Panc1 (cell line): ENCODE measurements at regions not wholly inside any gene's neighbourhood (a gene's known extent, or its start where the extent isn't known, plus 50 kb on each side); places are given as distances from the start of the nearest gene placed in this dataset.

Source experiments
- ATAC-seq: fragments of 200-7000 bp; cut with Tn5 transposase; 2 replicates; pipeline ENCODE4 v1.9.1; 2020; ENCODE audit warnings: mild to moderate bottlenecking, moderate library complexity
- BruUV-seq: library from RNA; stranded (reverse); fragments of 400-500 nt; replicated peaks from 2 replicates; lab custom pipeline; 2021; lab: Mats Ljungman, UMichigan
- CTCF ChIA-PET: fragments of 300-600 bp; sonication (Branson Sonifier 250); formaldehyde crosslinking; loops from one replicate; lab custom pipeline; 2022; ENCODE audit warnings: antibody characterized with exemption; lab: Charles Lee
- POLR2A ChIA-PET: fragments of 300-600 bp; sonication (Branson Sonifier 250); formaldehyde crosslinking; loops from one replicate; lab custom pipeline; 2022; ENCODE audit warnings: antibody characterized with exemption; lab: Charles Lee
- DNase-seq: peaks from one replicate; pipeline ENCODE4 v3.0.0-alpha.2; 2010; ENCODE audit warnings: low read depth, low spot score
- H3K27ac ChIP-seq: 2 replicates; pipeline ENCODE4 v1.5.1; 2011; ENCODE audit warnings: mild to moderate bottlenecking, low read length, inconsistent platforms
- H3K27me3 ChIP-seq: fragments of 200-500 bp; sonication (Bioruptor generic); 2 replicates; pipeline ENCODE4 v1.6.0; 2014; ENCODE audit warnings: low read length, inconsistent platforms; ENCODE audit not compliant: control insufficient read depth, insufficient read depth
- H3K36me3 ChIP-seq: fragments of 200-500 bp; sonication (Bioruptor generic); 2 replicates; pipeline ENCODE4 v1.5.1; 2014; ENCODE audit warnings: inconsistent platforms, mild to moderate bottlenecking, low read length, moderate library complexity; ENCODE audit not compliant: control insufficient read depth, insufficient read depth
- H3K4me1 ChIP-seq: 2 replicates; pipeline ENCODE4 v1.5.1; 2011; ENCODE audit warnings: inconsistent platforms, mild to moderate bottlenecking, low read length, moderate library complexity; ENCODE audit not compliant: control insufficient read depth, insufficient read depth
- H3K4me3 ChIP-seq, 2 experiments: 2 replicates each; pipeline ENCODE4 v1.5.1; 2011 to 2012; ENCODE audit warnings: low read depth in 2 of 2, low read length in 2 of 2, mild to moderate bottlenecking in 2 of 2, inconsistent platforms in 1 of 2, moderate library complexity in 1 of 2
- H3K9me3 ChIP-seq: fragments of 200-500 bp; sonication (Bioruptor generic); 2 replicates; pipeline ENCODE4 v1.5.1; 2014; ENCODE audit warnings: low read depth, mild to moderate bottlenecking, inconsistent platforms, low read length, moderate library complexity; ENCODE audit not compliant: control insufficient read depth, insufficient read depth
- POLR2AphosphoS5 ChIP-seq: IDR thresholded peaks from 2 replicates; pipeline ENCODE4 v1.6.1; 2012; ENCODE audit warnings: mild to moderate bottlenecking, low read depth, low read length, moderate library complexity
- SIN3A ChIP-seq: IDR thresholded peaks from 2 replicates; pipeline ENCODE4 v1.6.1; 2012; ENCODE audit warnings: low read depth, mild to moderate bottlenecking, low read length, moderate library complexity, borderline replicate concordance; ENCODE audit not compliant: insufficient read depth
- TCF7L2 ChIP-seq: IDR thresholded peaks from 2 replicates; pipeline ENCODE4 v1.6.1; 2011; ENCODE audit warnings: mild to moderate bottlenecking, low read depth, low read length, inconsistent platforms
- in situ Hi-C: cut with HindIII; loops from 2 replicates; pipeline ENCODE4 v1.10.0; 2016; ENCODE audit warnings: low sequenced_read_pairs, low pct_unique_long_range_greater_than_20kb
- intact Hi-C: fragments of 100-400 bp; cut with micrococcal nuclease; formaldehyde crosslinking; loops from one replicate; pipeline ENCODE4 v1.10.0; 2022; ENCODE audit not compliant: unreplicated experiment
- TF ChIP-seq, protein P1 (sequence below), 2 experiments: IDR thresholded peaks; 2 replicates each; pipeline ENCODE4 v1.6.1; 2011 to 2012; ENCODE audit warnings: low read depth in 2 of 2, control low read depth in 1 of 2, low read length in 1 of 2, mild to moderate bottlenecking in 1 of 2, moderate library complexity in 1 of 2; ENCODE audit not compliant: insufficient read depth in 1 of 2
- TF ChIP-seq, protein P2 (sequence below): fragments of 450-650 bp; IDR thresholded peaks from 2 replicates; pipeline ENCODE4 v1.5.1; 2017; ENCODE audit warnings: mild to moderate bottlenecking

DNA sequence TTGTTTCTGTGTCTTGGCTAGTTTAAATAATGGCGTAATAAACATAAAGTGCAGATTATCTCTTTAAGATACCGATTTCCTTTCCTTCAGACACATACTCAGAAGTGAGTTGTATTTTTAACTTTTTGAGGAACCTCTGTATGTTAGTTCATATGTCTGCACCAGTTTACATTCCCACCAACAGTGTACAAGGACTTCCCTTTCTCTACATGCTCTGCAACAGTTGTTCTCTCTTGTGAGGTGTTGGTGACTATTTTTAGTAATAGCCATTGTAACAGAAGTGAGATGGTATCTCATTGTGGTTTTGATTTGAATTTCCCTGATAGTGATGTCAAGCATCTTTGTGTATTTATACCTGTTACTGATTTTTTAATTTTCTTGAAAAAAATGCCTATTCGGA is 418.6 kb downstream of the UQCRFS1 start:
- no peaks in the 10 kb centered on the region for H3K27me3 ChIP-seq
- H3K9me3 ChIP-seq: no peaks in the 10 kb centered on the region; the same call in 1 of the 2 replicates
- ChIA-PET CTCF (no interaction called here), POLR2A (no interaction called here)
- no peak overlapping the region for H3K4me3 ChIP-seq
- no peaks in the 10 kb centered on the region for H3K4me1 ChIP-seq
- in situ Hi-C loops (no loop called here), intact Hi-C loops (no loop called here)
- TF ChIP-seq SIN3A (no peak), POLR2AphosphoS5 (no peak)
- TF ChIP-seq, protein P1, sequence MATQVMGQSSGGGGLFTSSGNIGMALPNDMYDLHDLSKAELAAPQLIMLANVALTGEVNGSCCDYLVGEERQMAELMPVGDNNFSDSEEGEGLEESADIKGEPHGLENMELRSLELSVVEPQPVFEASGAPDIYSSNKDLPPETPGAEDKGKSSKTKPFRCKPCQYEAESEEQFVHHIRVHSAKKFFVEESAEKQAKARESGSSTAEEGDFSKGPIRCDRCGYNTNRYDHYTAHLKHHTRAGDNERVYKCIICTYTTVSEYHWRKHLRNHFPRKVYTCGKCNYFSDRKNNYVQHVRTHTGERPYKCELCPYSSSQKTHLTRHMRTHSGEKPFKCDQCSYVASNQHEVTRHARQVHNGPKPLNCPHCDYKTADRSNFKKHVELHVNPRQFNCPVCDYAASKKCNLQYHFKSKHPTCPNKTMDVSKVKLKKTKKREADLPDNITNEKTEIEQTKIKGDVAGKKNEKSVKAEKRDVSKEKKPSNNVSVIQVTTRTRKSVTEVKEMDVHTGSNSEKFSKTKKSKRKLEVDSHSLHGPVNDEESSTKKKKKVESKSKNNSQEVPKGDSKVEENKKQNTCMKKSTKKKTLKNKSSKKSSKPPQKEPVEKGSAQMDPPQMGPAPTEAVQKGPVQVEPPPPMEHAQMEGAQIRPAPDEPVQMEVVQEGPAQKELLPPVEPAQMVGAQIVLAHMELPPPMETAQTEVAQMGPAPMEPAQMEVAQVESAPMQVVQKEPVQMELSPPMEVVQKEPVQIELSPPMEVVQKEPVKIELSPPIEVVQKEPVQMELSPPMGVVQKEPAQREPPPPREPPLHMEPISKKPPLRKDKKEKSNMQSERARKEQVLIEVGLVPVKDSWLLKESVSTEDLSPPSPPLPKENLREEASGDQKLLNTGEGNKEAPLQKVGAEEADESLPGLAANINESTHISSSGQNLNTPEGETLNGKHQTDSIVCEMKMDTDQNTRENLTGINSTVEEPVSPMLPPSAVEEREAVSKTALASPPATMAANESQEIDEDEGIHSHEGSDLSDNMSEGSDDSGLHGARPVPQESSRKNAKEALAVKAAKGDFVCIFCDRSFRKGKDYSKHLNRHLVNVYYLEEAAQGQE (IDR thresholded peaks at IDR 0.05; ENCODE audit: insufficient read depth in 1 of 2, low read depth in 2 of 2, low read length in 1 of 2): no peak
- TF ChIP-seq, protein P2, sequence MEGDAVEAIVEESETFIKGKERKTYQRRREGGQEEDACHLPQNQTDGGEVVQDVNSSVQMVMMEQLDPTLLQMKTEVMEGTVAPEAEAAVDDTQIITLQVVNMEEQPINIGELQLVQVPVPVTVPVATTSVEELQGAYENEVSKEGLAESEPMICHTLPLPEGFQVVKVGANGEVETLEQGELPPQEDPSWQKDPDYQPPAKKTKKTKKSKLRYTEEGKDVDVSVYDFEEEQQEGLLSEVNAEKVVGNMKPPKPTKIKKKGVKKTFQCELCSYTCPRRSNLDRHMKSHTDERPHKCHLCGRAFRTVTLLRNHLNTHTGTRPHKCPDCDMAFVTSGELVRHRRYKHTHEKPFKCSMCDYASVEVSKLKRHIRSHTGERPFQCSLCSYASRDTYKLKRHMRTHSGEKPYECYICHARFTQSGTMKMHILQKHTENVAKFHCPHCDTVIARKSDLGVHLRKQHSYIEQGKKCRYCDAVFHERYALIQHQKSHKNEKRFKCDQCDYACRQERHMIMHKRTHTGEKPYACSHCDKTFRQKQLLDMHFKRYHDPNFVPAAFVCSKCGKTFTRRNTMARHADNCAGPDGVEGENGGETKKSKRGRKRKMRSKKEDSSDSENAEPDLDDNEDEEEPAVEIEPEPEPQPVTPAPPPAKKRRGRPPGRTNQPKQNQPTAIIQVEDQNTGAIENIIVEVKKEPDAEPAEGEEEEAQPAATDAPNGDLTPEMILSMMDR: no peak
- ATAC-seq (no peak), DNase-seq (no peak)
- no peak overlapping the region for H3K27ac ChIP-seq
- BruUV-seq: no TSS peak
- H3K36me3 ChIP-seq: no peaks in the 10 kb centered on the region

DNA sequence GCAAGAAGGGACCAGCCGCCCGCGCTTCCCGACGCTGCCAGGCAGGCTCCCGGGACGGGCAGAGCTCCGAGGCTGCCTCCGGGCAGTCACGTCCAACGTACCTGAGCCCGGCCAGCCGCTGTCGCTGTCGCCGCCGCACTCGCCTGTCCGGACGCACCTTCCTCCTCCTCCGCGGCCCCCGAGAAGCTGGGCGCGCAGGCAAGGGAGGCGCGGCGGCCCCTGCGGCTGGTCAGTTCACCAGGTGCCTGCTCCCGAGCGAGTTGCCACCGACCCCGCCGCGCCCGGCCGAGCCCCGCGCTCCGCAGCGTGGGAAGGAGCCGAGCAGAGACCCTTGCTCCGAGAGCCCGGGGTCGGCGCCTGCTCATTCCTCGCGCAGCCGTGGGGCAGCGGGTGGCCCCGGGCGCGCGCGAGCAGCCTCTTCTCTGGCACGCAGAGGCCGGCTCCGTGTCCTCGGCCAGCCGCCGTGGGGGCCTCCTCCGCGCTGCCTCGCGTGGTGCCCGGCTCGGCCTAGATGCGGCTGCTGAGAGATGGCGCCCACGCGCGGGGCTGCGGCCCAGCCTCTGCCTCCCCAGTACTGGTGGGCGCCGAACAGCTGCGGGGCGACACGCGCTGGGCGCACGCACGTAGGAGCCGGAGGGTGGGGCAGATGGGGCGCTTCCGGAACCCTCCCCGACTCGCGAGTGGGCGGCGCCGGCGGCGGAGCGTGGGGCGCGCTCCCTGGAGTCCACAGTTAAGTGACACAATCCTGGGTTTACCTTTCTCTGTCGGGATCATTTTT is 419.4 kb downstream of the UQCRFS1 start:
- POLR2A ChIA-PET: no interaction called here
- no peaks in the 10 kb centered on the region for H3K4me1 ChIP-seq
- BruUV-seq: no TSS peak
- no peaks in the 10 kb centered on the region for H3K27me3 ChIP-seq
- TF ChIP-seq TCF7L2: no peak
- TF ChIP-seq, protein P1 (IDR thresholded peaks at IDR 0.05; ENCODE audit: insufficient read depth in 1 of 2, low read depth in 2 of 2, low read length in 1 of 2): no peak
- no peak for TF ChIP-seq POLR2AphosphoS5
- TF ChIP-seq, protein P2: no peak
- TF ChIP-seq SIN3A: no peak
- DNase-seq (no peak), ATAC-seq (no peak)
- H3K4me3 ChIP-seq: no peak overlapping the region
- in situ Hi-C loops: no loop called here
- intact Hi-C loops: no loop called here
- H3K36me3 ChIP-seq: no peaks in the 10 kb centered on the region
- no peak overlapping the region for H3K27ac ChIP-seq
- CTCF ChIA-PET: no interaction called here
- no peaks in the 10 kb centered on the region for H3K9me3 ChIP-seq
